ENCODE measurements at regions not wholly inside any gene's neighbourhood (a gene's known extent, or its start where the extent isn't known, plus 50 kb on each side); places are given as distances from the start of the nearest gene placed in this dataset.

DNA sequence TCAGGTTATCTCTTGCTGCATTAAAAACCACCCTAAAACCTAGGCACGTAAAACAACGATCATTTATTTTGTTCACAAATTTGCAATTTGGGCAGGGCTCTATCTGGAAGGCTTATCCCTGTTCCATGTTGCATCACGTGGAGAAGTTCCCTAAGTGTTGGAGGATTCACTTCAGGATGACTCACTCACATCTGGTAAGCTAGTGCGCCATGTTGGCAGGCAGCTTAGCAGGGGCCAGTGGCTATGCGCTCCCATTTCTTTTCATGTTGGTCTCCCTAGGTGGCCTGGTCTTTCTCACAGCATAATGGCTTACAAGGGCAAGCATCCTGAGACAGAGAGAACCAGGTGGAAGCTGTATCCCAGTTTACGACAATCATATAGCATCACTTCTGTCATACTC lies 226.8 kb downstream of the BLID start:
- CTCF ChIA-PET = no interaction called here
- H3K27me3 Mint-ChIP-seq (ENCODE audit: low read depth) = no peaks in the 10 kb centered on the region
- POLR2A ChIA-PET = no interaction called here
- no peak overlapping the region for H3K4me3 Mint-ChIP-seq
- TF ChIP-seq NR2C2 (CRISPR knock-in tag; IDR thresholded peaks at IDR 0.05) (no peak), TP53 (CRISPR knock-in tag; IDR thresholded peaks at IDR 0.05) (no peak), TEAD1 (CRISPR knock-in tag; IDR thresholded peaks at IDR 0.05) (no peak), NFATC4 (CRISPR knock-in tag; IDR thresholded peaks at IDR 0.05) (no peak)
- TF ChIP-seq, protein P1, sequence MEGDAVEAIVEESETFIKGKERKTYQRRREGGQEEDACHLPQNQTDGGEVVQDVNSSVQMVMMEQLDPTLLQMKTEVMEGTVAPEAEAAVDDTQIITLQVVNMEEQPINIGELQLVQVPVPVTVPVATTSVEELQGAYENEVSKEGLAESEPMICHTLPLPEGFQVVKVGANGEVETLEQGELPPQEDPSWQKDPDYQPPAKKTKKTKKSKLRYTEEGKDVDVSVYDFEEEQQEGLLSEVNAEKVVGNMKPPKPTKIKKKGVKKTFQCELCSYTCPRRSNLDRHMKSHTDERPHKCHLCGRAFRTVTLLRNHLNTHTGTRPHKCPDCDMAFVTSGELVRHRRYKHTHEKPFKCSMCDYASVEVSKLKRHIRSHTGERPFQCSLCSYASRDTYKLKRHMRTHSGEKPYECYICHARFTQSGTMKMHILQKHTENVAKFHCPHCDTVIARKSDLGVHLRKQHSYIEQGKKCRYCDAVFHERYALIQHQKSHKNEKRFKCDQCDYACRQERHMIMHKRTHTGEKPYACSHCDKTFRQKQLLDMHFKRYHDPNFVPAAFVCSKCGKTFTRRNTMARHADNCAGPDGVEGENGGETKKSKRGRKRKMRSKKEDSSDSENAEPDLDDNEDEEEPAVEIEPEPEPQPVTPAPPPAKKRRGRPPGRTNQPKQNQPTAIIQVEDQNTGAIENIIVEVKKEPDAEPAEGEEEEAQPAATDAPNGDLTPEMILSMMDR (IDR thresholded peaks at IDR 0.05) = no peak
- TF ChIP-seq, protein P2, sequence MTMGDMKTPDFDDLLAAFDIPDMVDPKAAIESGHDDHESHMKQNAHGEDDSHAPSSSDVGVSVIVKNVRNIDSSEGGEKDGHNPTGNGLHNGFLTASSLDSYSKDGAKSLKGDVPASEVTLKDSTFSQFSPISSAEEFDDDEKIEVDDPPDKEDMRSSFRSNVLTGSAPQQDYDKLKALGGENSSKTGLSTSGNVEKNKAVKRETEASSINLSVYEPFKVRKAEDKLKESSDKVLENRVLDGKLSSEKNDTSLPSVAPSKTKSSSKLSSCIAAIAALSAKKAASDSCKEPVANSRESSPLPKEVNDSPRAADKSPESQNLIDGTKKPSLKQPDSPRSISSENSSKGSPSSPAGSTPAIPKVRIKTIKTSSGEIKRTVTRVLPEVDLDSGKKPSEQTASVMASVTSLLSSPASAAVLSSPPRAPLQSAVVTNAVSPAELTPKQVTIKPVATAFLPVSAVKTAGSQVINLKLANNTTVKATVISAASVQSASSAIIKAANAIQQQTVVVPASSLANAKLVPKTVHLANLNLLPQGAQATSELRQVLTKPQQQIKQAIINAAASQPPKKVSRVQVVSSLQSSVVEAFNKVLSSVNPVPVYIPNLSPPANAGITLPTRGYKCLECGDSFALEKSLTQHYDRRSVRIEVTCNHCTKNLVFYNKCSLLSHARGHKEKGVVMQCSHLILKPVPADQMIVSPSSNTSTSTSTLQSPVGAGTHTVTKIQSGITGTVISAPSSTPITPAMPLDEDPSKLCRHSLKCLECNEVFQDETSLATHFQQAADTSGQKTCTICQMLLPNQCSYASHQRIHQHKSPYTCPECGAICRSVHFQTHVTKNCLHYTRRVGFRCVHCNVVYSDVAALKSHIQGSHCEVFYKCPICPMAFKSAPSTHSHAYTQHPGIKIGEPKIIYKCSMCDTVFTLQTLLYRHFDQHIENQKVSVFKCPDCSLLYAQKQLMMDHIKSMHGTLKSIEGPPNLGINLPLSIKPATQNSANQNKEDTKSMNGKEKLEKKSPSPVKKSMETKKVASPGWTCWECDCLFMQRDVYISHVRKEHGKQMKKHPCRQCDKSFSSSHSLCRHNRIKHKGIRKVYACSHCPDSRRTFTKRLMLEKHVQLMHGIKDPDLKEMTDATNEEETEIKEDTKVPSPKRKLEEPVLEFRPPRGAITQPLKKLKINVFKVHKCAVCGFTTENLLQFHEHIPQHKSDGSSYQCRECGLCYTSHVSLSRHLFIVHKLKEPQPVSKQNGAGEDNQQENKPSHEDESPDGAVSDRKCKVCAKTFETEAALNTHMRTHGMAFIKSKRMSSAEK (CRISPR knock-in tag; IDR thresholded peaks at IDR 0.05; ENCODE audit: borderline replicate concordance) = no peak
- TF ChIP-seq, protein P3, sequence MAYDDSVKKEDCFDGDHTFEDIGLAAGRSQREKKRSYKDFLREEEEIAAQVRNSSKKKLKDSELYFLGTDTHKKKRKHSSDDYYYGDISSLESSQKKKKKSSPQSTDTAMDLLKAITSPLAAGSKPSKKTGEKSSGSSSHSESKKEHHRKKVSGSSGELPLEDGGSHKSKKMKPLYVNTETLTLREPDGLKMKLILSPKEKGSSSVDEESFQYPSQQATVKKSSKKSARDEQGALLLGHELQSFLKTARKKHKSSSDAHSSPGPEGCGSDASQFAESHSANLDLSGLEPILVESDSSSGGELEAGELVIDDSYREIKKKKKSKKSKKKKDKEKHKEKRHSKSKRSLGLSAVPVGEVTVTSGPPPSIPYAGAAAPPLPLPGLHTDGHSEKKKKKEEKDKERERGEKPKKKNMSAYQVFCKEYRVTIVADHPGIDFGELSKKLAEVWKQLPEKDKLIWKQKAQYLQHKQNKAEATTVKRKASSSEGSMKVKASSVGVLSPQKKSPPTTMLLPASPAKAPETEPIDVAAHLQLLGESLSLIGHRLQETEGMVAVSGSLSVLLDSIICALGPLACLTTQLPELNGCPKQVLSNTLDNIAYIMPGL (CRISPR knock-in tag; IDR thresholded peaks at IDR 0.05) = no peak
- TF ChIP-seq, protein P4, sequence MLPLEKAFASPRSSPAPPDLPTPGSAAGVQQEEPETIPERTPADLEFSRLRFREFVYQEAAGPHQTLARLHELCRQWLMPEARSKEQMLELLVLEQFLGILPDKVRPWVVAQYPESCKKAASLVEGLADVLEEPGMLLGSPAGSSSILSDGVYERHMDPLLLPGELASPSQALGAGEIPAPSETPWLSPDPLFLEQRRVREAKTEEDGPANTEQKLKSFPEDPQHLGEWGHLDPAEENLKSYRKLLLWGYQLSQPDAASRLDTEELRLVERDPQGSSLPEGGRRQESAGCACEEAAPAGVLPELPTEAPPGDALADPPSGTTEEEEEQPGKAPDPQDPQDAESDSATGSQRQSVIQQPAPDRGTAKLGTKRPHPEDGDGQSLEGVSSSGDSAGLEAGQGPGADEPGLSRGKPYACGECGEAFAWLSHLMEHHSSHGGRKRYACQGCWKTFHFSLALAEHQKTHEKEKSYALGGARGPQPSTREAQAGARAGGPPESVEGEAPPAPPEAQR (CRISPR knock-in tag; IDR thresholded peaks at IDR 0.05) = no peak
- TF ChIP-seq, protein P5, sequence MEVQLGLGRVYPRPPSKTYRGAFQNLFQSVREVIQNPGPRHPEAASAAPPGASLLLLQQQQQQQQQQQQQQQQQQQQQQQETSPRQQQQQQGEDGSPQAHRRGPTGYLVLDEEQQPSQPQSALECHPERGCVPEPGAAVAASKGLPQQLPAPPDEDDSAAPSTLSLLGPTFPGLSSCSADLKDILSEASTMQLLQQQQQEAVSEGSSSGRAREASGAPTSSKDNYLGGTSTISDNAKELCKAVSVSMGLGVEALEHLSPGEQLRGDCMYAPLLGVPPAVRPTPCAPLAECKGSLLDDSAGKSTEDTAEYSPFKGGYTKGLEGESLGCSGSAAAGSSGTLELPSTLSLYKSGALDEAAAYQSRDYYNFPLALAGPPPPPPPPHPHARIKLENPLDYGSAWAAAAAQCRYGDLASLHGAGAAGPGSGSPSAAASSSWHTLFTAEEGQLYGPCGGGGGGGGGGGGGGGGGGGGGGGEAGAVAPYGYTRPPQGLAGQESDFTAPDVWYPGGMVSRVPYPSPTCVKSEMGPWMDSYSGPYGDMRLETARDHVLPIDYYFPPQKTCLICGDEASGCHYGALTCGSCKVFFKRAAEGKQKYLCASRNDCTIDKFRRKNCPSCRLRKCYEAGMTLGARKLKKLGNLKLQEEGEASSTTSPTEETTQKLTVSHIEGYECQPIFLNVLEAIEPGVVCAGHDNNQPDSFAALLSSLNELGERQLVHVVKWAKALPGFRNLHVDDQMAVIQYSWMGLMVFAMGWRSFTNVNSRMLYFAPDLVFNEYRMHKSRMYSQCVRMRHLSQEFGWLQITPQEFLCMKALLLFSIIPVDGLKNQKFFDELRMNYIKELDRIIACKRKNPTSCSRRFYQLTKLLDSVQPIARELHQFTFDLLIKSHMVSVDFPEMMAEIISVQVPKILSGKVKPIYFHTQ (CRISPR knock-in tag; IDR thresholded peaks at IDR 0.05) = no peak
- TF ChIP-seq, protein P6, sequence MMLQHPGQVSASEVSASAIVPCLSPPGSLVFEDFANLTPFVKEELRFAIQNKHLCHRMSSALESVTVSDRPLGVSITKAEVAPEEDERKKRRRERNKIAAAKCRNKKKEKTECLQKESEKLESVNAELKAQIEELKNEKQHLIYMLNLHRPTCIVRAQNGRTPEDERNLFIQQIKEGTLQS (CRISPR knock-in tag; conservative IDR thresholded peaks at IDR 0.05) = no peak
- ATAC-seq (no peak), DNase-seq (ENCODE audit: low spot score) (no peak)
- H3K36me3 Mint-ChIP-seq = no peaks in the 10 kb centered on the region
- no peak overlapping the region for H3K27ac Mint-ChIP-seq
- H3K9me3 Mint-ChIP-seq = peaks cover 15% of the 10 kb centered on the region
- peaks cover 18% of the 10 kb centered on the region for H3K4me1 Mint-ChIP-seq

DNA sequence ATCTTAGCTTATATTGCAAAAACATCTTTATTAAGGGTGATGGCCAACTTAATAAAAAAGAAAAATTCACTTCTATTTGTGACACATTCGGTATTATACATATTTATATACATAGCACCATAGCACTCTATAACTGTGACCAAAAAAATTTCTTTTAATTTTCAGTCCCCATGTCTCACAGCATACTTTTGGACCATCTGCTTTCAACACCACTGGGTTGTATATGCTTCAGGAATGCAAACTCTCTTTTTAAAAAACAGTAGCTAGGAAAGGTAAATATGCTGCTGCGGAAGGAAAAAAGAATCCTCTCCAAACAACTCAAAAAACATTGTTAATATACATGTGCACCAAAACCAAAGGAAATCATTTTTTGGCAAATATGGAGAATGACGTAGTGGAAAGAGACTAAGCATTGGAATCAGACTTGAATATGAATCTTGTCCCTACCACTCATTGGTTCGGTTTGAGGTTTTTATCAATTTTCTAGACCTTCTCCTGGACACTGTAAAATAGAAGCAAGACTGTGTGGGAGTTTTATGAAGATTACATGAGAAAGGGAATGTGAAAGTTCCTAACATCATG lies 227.9 kb downstream of the BLID start:
- CTCF ChIA-PET = no interaction called here
- POLR2A ChIA-PET = interaction anchor here (0.6 kb wide), 1 partner anchor 23 kb away, joined by 7 read pairs; no protein-coding TSS in a partner anchor
- DNase-seq (ENCODE audit: low spot score) = no peak

More for the DNA sequence above, 227.9 kb downstream of the BLID start:
- Mint-ChIP-seq H3K27ac (no peak overlapping the region), H3K36me3 (no peaks in the 10 kb centered on the region), H3K9me3 (peaks cover 7% of the 10 kb centered on the region), H3K4me1 (peaks cover 18% of the 10 kb centered on the region), H3K27me3 (ENCODE audit: low read depth) (no peaks in the 10 kb centered on the region), H3K4me3 (no peak overlapping the region)
- no peak for ATAC-seq
- TF ChIP-seq GRHL2 (CRISPR knock-in tag; IDR thresholded peaks at IDR 0.05; ENCODE audit: insufficient replicate concordance, severe bottlenecking) (no peak), TP53 (CRISPR knock-in tag; IDR thresholded peaks at IDR 0.05) (no peak), ATF1 (CRISPR knock-in tag; IDR thresholded peaks at IDR 0.05) (no peak), ZNF121 (CRISPR knock-in tag; IDR thresholded peaks at IDR 0.05) (no peak), ZNF263 (CRISPR knock-in tag; IDR thresholded peaks at IDR 0.05; ENCODE audit: low read depth) (no peak), NR3C1 (CRISPR knock-in tag; conservative IDR thresholded peaks at IDR 0.05; ENCODE audit: low read depth) (no peak), NR2C2 (CRISPR knock-in tag; IDR thresholded peaks at IDR 0.05) (no peak), PRRX2 (CRISPR knock-in tag; IDR thresholded peaks at IDR 0.05) (no peak)
- TF ChIP-seq, protein P7, sequence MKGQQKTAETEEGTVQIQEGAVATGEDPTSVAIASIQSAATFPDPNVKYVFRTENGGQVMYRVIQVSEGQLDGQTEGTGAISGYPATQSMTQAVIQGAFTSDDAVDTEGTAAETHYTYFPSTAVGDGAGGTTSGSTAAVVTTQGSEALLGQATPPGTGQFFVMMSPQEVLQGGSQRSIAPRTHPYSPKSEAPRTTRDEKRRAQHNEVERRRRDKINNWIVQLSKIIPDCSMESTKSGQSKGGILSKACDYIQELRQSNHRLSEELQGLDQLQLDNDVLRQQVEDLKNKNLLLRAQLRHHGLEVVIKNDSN (CRISPR knock-in tag; IDR thresholded peaks at IDR 0.05) = no peak
- TF ChIP-seq, protein P8, sequence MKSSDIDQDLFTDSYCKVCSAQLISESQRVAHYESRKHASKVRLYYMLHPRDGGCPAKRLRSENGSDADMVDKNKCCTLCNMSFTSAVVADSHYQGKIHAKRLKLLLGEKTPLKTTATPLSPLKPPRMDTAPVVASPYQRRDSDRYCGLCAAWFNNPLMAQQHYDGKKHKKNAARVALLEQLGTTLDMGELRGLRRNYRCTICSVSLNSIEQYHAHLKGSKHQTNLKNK (CRISPR knock-in tag; IDR thresholded peaks at IDR 0.05) = no peak
- TF ChIP-seq, protein P9, sequence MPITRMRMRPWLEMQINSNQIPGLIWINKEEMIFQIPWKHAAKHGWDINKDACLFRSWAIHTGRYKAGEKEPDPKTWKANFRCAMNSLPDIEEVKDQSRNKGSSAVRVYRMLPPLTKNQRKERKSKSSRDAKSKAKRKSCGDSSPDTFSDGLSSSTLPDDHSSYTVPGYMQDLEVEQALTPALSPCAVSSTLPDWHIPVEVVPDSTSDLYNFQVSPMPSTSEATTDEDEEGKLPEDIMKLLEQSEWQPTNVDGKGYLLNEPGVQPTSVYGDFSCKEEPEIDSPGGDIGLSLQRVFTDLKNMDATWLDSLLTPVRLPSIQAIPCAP (CRISPR knock-in tag; IDR thresholded peaks at IDR 0.05) = no peak
